HG02798 (cell line): ENCODE measurements at regions not wholly inside any gene's neighbourhood (a gene's known extent, or its start where the extent isn't known, plus 50 kb on each side); places are given as distances from the start of the nearest gene placed in this dataset.

Experiments used
- ATAC-seq: cut with Tn5 transposase; IDR thresholded peaks from one replicate; pipeline ENCODE4 v1.9.1; 2021; ENCODE audit warnings: mild to moderate bottlenecking; ENCODE audit not compliant: unreplicated experiment, poor library complexity

DNA sequence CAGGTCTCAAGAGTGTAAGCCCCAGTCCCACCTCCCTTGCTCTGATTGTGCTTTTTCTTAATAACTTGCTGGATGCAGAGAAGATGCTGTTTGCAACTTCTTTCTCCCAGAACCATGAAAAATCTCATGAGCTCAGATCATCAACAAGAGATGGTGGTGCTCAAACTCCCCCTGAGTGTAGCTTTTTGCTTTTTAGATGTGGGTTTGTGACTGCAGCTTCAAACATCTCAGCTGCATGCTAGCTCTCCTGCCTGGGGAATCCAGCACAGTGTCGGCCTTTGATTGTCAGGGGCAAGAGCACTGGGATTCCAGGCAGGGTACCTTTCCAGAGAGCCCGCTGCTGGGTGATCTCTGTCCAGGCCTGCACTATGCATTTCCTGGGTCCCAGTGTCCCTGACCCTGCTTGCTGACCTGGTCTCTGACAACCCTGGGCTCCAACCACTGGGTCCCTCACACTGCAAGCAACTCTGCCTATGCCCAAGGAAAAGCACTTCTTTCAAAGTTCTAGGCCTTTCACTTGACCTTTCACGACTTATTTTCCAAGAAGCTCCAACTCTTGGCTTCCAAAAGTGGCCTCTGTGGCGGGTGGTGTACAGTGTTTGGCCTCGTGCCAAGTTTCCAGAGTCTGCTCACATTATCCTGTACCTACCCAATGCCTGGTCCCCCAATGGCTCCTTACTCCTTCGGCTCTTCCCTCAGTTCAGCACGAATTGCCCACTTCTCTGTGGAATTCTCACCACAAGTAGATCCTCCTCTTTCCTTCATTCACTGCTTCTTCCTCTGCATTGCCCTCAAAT lies 69.7 kb upstream of the LY86 start:
- ATAC-seq: no peak

DNA sequence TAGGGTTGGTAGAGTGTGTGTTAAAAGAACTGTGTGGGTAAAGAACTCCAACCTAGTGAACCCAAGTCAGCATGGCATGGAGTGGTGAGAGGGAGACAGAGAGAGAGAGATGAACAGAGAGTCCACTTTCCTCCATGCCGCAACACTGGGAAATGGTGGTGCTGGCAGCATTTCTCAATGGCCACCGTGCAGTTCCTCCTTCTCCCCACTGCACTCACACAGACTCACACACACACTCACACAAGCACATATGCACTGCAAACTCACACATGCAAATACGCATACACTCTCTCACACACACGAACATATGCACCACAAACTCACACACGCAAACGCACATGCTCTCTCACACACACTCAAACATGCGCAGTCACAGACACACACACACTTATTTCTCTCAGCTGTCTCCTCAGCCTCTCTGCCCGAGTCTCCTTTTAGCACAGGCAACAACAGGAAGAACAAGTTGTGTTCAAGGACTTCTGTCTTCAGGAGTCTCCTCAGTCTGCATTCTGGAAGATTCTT lies 66.5 kb upstream of the LY86 start:
- ATAC-seq: no peak

DNA sequence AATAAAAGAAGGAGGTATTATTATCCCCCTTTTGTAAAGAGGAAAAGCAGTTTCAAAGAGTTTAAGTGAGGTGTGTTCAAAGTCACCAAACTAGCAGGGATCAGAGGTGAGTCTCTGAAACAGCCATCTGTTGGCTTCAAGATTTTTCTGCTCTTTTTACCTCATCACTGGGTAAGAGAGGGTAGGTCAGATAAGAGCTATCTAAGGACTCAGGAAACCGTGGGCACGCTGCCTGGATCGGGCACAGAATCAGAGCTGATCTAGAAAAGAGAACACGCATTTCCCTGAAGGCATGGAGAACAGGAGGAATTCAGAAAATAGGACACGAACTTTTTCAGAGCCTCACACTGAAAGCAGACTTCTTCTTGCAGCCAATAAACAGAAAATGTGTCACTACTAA lies 65.8 kb upstream of the LY86 start:
- no peak for ATAC-seq

DNA sequence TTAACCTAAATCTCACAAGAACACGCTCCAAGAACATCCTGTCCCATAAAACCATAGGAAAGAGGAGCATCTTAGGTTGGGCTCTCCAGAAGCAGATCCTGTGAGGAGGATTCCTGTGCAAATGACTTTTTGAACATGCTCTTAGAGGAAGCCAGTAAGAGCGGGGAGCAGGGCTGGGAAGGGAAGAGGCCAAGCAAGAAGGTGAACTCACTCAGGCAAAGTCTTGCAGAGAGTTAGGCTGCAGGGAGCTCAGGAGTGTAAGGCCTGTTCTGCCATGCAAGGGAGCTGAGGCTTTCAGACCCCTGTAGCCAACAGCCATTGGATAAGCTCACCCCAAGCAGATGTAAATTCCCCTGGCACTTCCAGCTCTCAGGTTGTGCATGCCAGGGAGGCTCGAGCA lies 63.6 kb upstream of the LY86 start:
- no peak for ATAC-seq

DNA sequence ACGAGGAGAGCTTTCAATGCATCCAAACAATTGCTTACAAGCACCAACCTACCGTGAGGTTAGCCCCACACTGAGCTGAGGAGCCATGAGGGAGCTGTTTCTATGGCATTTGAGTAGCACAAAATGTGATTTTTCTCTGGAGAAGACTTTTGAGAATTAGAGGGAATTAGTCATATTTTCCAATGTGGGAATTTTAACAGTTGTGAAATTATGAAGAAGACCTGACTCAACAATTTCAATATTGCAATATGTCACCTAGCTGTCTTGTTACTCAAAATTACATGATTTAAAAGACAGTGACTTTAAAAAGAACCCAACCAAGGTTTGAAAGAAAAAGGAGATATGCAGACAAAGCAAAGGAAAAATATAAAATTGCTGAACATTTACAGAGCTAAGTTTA lies 62.6 kb upstream of the LY86 start:
- ATAC-seq: no peak

DNA sequence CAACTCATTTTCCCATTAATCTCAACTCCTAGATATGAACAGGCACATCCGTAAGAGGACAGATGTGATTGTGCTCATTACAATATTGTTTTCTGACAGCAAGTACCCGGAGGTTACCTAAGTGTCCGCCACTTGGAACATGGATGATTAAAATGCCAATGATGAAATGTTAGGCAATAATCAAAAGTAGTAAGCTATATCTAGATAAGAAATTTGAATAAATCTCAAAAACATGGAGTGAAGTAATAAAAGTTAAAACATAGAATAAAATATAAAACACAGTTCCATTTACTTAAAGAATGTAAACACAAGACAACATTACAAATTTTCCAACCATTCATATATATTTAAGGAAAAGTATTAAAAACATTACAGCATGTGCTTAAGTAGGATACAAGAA lies 59.2 kb upstream of the LY86 start:
- ATAC-seq: no peak

DNA sequence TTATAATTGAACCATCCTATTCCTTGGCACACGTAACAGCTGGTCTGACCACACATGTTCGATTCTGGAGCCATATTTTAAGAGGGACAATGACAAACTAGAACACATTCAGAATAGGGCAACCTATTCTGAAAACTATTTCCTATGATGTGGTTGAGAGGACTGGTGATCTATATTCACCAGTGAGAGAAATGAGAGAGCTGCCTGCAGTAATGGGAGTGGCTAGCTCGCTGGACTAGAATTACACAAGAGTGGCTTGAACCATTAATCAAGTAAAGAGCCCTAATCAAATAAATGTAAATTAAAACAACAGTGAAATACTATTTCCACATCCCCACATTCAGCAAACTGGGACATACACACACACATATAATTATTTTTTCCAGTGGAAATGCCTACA lies 55.3 kb upstream of the LY86 start:
- no peak for ATAC-seq

DNA sequence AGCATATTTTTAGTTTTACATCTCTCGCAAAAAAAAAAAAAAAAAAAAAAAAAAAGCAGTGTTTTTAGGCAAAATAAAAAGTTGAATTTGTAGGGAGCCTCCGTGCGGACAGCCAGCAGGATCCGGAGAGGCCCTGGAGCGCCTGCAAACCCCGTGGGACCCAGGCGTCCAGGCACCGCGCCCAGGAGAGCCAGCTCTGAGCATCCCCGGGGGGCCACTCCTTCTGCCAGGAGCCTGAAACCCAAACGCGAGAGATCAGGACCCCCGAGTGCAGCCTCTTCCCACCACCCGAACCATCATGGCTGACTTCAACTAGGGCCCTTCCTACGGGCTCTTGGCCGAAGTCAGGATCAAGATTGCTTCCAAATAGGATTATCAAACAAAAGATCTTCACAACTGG lies 54.1 kb upstream of the LY86 start:
- no peak for ATAC-seq

DNA sequence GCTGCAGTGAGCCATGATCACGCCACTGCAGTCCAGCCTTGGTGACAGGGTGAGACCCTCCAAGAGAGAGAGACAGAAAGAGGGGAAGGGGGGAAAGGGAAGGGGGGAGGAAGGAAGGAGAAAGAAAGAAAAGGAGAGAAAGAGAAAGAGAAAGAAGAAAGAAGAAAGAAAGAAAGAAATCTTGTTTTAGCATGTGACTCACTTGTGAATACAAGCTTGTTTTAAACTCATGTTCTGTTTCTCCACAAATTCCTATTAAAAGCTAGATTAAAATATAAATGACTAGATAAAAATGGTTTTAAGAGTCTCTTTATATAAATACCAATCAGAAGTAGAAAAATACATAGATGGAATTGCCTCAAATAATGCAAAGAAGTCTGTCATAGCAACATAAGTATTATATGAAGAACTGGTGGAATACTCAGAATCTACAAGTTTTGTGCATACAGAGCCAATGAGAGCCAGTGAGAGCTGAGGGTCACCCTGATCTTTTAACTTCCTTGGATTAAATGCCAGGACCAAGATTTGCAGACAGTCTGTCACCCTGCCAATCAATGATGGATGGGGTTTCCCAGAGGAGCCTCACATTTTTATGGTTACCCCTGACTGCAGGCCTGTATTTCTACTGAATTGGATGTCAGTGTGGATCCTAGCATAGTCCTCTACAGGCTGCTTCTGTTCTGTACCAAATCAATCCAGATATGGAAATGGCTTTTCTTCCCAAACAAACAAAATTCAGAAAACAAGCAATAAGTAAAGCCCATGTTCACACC lies 50.8 kb upstream of the LY86 start:
- ATAC-seq: no peak

DNA sequence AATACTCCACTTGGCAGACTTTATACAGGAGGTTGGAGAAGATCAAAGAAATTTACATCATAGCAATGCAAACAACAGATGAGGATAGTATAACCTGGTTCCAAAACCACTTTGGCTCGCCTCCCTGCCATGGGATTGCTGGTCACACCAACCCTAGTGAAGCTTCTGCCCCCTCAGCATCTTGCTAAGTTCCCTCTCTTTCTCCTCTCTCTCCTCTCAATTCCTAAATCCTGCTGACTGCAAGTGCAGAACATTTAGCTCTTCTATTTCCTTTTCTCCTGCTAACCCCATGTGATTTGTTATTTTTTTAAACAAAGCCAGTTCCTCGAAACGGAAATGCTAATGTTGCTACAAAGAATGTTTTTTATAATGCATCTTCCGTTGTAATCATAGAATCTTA lies 50.3 kb upstream of the LY86 start:
- ATAC-seq: no peak
